ENCODE measurements at regions not wholly inside any gene's neighbourhood (a gene's known extent, or its start where the extent isn't known, plus 50 kb on each side); places are given as distances from the start of the nearest gene placed in this dataset.

- DNase-seq (ENCODE audit: low spot score), result no peak
Measured at GRCh38 chr9:86655147-86655546, 292.2 kb downstream of the GAS1 start.

- no peak for DNase-seq (ENCODE audit: low spot score)
Measured at GRCh38 chr9:86653466-86653865, 293.8 kb downstream of the GAS1 start.

- no peak for DNase-seq (ENCODE audit: low spot score)
Measured at GRCh38 chr9:86652736-86653135, 294.6 kb downstream of the GAS1 start.

GRCh38 chr9:86649913-86650312 is 295.7 kb upstream of the TUT7 start:
- no peak for DNase-seq (ENCODE audit: low spot score)

- no peak for DNase-seq (ENCODE audit: low spot score)
Measured at GRCh38 chr9:86648828-86649170, 294.6 kb upstream of the TUT7 start.

- DNase-seq (ENCODE audit: low spot score), result no peak
Measured at GRCh38 chr9:86648156-86648827, 294.1 kb upstream of the TUT7 start.

GRCh38 chr9:86645303-86645702 is 291.1 kb upstream of the TUT7 start:
- DNase-seq (ENCODE audit: low spot score), result no peak

GRCh38 chr9:86644675-86645034 is 290.4 kb upstream of the TUT7 start:
- DNase-seq (ENCODE audit: low spot score), result peak; percentile 51

GRCh38 chr9:86643946-86644674 is 289.9 kb upstream of the TUT7 start:
- no peak for DNase-seq (ENCODE audit: low spot score)

GRCh38 chr9:86642721-86643120 is 288.5 kb upstream of the TUT7 start:
- DNase-seq (ENCODE audit: low spot score), result no peak

GRCh38 chr9:86641970-86642369 is 287.8 kb upstream of the TUT7 start:
- DNase-seq (ENCODE audit: low spot score), result no peak

GRCh38 chr9:86639899-86640379 is 285.7 kb upstream of the TUT7 start:
- DNase-seq (ENCODE audit: low spot score), result no peak

GRCh38 chr9:86639287-86639686 is 285.1 kb upstream of the TUT7 start:
- no peak for DNase-seq (ENCODE audit: low spot score)

GRCh38 chr9:86638109-86638508 is 283.9 kb upstream of the TUT7 start:
- DNase-seq (ENCODE audit: low spot score), result no peak

- DNase-seq (ENCODE audit: low spot score), result no peak
Measured at GRCh38 chr9:86637515-86637914, 283.3 kb upstream of the TUT7 start.

GRCh38 chr9:86636519-86636918 is 282.3 kb upstream of the TUT7 start:
- no peak for DNase-seq (ENCODE audit: low spot score)

GRCh38 chr9:86636038-86636437 is 281.8 kb upstream of the TUT7 start:
- DNase-seq (ENCODE audit: low spot score), result no peak

- DNase-seq (ENCODE audit: low spot score), result no peak
Measured at GRCh38 chr9:86634501-86634900, 280.3 kb upstream of the TUT7 start.

GRCh38 chr9:86633945-86634344 is 279.7 kb upstream of the TUT7 start:
- DNase-seq (ENCODE audit: low spot score), result no peak

GRCh38 chr9:86632537-86632936 is 278.3 kb upstream of the TUT7 start:
- DNase-seq (ENCODE audit: low spot score), result no peak

- DNase-seq (ENCODE audit: low spot score), result no peak
Measured at GRCh38 chr9:86629530-86629929, 275.3 kb upstream of the TUT7 start.

- DNase-seq (ENCODE audit: low spot score), result peak; percentile 42
Measured at GRCh38 chr9:86626802-86627201, 272.6 kb upstream of the TUT7 start.

- DNase-seq (ENCODE audit: low spot score), result peak; percentile 13
Measured at GRCh38 chr9:86624630-86625029, 270.4 kb upstream of the TUT7 start.

All from COLO829 (cell line).